Endodermal cell (in vitro differentiated cells): ENCODE measurements at regions not wholly inside any gene's neighbourhood (a gene's known extent, or its start where the extent isn't known, plus 50 kb on each side); places are given as distances from the start of the nearest gene placed in this dataset.

Experiments used
- DNase-seq: peaks from one replicate; pipeline ENCODE4 v3.0.0-alpha.2; 2017
- H3K27ac ChIP-seq: 2 replicates; pipeline ENCODE4 v1.5.1; 2013; ENCODE audit warnings: mild to moderate bottlenecking, low read depth, low read length, moderate library complexity
- H3K27me3 ChIP-seq: 2 replicates; pipeline ENCODE4 v1.6.1; 2013; ENCODE audit warnings: mild to moderate bottlenecking, low read length, moderate library complexity; ENCODE audit not compliant: insufficient read depth, control insufficient read depth, poor library complexity, severe bottlenecking
- H3K36me3 ChIP-seq: 2 replicates; pipeline ENCODE4 v1.7.0; 2013; ENCODE audit warnings: mild to moderate bottlenecking, low read length, moderate library complexity; ENCODE audit not compliant: control insufficient read depth, insufficient read depth
- H3K4me1 ChIP-seq: one replicate; pipeline ENCODE4 v1.7.0; 2013; ENCODE audit warnings: low read length; ENCODE audit not compliant: control insufficient read depth, insufficient read depth
- H3K4me3 ChIP-seq: 2 replicates; pipeline ENCODE4 v1.5.1; 2013; ENCODE audit warnings: mild to moderate bottlenecking, low read length, moderate library complexity
- H3K9ac ChIP-seq: 2 replicates; pipeline ENCODE4 v1.6.1; 2013; ENCODE audit warnings: mild to moderate bottlenecking, low read length, moderate library complexity; ENCODE audit not compliant: poor library complexity, severe bottlenecking; ENCODE audit errors: extremely low read depth
- H3K9me3 ChIP-seq: 2 replicates; pipeline ENCODE4 v1.6.1; 2013; ENCODE audit warnings: mild to moderate bottlenecking, low read length, moderate library complexity; ENCODE audit not compliant: control insufficient read depth
- H3K27ac Mint-ChIP-seq: 2 replicates; pipeline ENCODE4 v1.8.0; 2020; ENCODE audit warnings: mixed read lengths
- H3K27me3 Mint-ChIP-seq: 2 replicates; pipeline ENCODE4 v1.8.0; 2021; ENCODE audit warnings: mild to moderate bottlenecking, mixed read lengths; ENCODE audit not compliant: insufficient read depth
- H3K36me3 Mint-ChIP-seq: 2 replicates; pipeline ENCODE4 v1.8.0; 2020; ENCODE audit warnings: low read depth, mixed read lengths
- H3K4me1 Mint-ChIP-seq: 2 replicates; pipeline ENCODE4 v1.8.0; 2020; ENCODE audit warnings: mixed read lengths
- H3K4me3 Mint-ChIP-seq: 2 replicates; pipeline ENCODE4 v1.8.0; 2020; ENCODE audit warnings: mild to moderate bottlenecking, moderate library complexity, mixed read lengths
- H3K9me3 Mint-ChIP-seq: 2 replicates; pipeline ENCODE4 v1.8.0; 2020; ENCODE audit warnings: mild to moderate bottlenecking, mixed read lengths
- CTCF ChIP-seq: fragments of 200-600 bp; sonication (generic); conservative IDR thresholded peaks from 2 replicates; pipeline ENCODE4 v1.5.0; 2021; ENCODE audit warnings: antibody characterized with exemption, mild to moderate bottlenecking
- WGBS, 2 experiments: methylation state at CpG; one replicate each; pipeline versions ENCODE4 v1.1.5 to v1.1.7; 2013; ENCODE audit warnings: missing lambda C conversion rate in 2 of 2, mixed read lengths in 1 of 2; ENCODE audit not compliant: insufficient coverage in 1 of 2, insufficient read length in 1 of 2; 5-methylcytosine and 5-hydroxymethylcytosine counted together

GRCh38 chr4:184884883-184885282, 59.1 kb upstream of the ACSL1 start:
- H3K4me3 Mint-ChIP-seq, result no peak overlapping the region
- H3K27me3 Mint-ChIP-seq, result no peaks in the 10 kb centered on the region
- no peak overlapping the region for H3K27ac ChIP-seq
- no peaks in the 10 kb centered on the region for H3K36me3 Mint-ChIP-seq
- no peak overlapping the region for H3K4me3 ChIP-seq
- H3K9me3 ChIP-seq, result no peaks in the 10 kb centered on the region
- H3K9me3 Mint-ChIP-seq, result no peaks in the 10 kb centered on the region
- WGBS, 2 experiments, result 73 to 100% methylated on average over 1 to 5 of the region's 5 CpGs
- H3K4me1 Mint-ChIP-seq, result no peaks in the 10 kb centered on the region
- no peaks in the 10 kb centered on the region for H3K36me3 ChIP-seq
- no peaks in the 10 kb centered on the region for H3K27me3 ChIP-seq
- H3K4me1 ChIP-seq, result no peaks in the 10 kb centered on the region
- no peak for DNase-seq
- H3K27ac Mint-ChIP-seq, result no peak overlapping the region
- H3K9ac ChIP-seq, result no peak overlapping the region
- no peak for TF ChIP-seq CTCF

GRCh38 chr4:184885602-184886001, 59.8 kb upstream of the ACSL1 start:
- Mint-ChIP-seq H3K4me3 (no peak overlapping the region), H3K4me1 (no peaks in the 10 kb centered on the region), H3K27ac (no peak overlapping the region), H3K9me3 (no peaks in the 10 kb centered on the region), H3K36me3 (no peaks in the 10 kb centered on the region), H3K27me3 (peaks cover 3% of the 10 kb centered on the region)
- Histone ChIP-seq H3K4me3 (no peak overlapping the region), H3K4me1 (no peaks in the 10 kb centered on the region), H3K9me3 (no peaks in the 10 kb centered on the region), H3K27me3 (no peaks in the 10 kb centered on the region), H3K27ac (no peak overlapping the region), H3K36me3 (no peaks in the 10 kb centered on the region), H3K9ac (no peak overlapping the region)
- TF ChIP-seq CTCF, result no peak
- 92 to 97% methylated on average over 4 of the region's 4 CpGs for WGBS, 2 experiments
- no peak for DNase-seq

- Histone ChIP-seq H3K4me1 (no peaks in the 10 kb centered on the region), H3K4me3 (no peak overlapping the region), H3K27me3 (no peaks in the 10 kb centered on the region), H3K9me3 (no peaks in the 10 kb centered on the region), H3K36me3 (no peaks in the 10 kb centered on the region), H3K27ac (no peak overlapping the region), H3K9ac (no peak overlapping the region)
- H3K4me3 Mint-ChIP-seq, result no peak overlapping the region
- no peak overlapping the region for H3K27ac Mint-ChIP-seq
- H3K9me3 Mint-ChIP-seq, result no peaks in the 10 kb centered on the region
- 91 to 93% methylated on average over 2 to 3 of the region's 3 CpGs for WGBS, 2 experiments
- peaks cover 3% of the 10 kb centered on the region for H3K27me3 Mint-ChIP-seq
- no peaks in the 10 kb centered on the region for H3K36me3 Mint-ChIP-seq
- no peak for TF ChIP-seq CTCF
- no peaks in the 10 kb centered on the region for H3K4me1 Mint-ChIP-seq
- no peak for DNase-seq
Measured at GRCh38 chr4:184887333-184887732, 61.6 kb upstream of the ACSL1 start.
